ENCODE measurements at regions not wholly inside any gene's neighbourhood (a gene's known extent, or its start where the extent isn't known, plus 50 kb on each side); places are given as distances from the start of the nearest gene placed in this dataset.
"Not testable (repeated sequence)": the region's sequence is repeated elsewhere in the genome, so short reads cannot be mapped to it uniquely, and the experiment has no call there.

DNA sequence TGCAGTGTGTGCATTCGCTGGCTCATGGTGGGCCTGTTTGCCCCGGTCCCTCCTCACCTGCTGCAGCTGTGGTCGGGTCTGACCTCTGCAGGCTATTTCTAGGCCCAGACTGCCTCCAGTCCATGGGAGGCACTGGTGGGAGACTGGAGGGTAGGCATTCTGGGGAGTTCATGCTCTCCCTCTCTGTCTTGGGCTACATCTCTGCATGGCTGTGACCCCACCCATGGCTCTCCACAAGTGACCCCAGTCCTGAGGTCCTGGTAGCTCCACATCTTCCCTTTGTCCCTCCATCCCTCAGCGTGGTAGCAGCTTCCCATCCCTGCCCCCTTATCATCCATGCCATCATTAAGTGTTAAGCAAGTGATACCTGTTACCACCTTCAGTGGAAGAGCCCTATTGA, 107.8 kb upstream of the SEC14L1 start:
- Histone ChIP-seq H3K27me3 (ENCODE audit: control insufficient read depth, insufficient read depth, low read length) (no peaks in the 10 kb centered on the region), H3K36me3 (replicated peaks; ENCODE audit: control insufficient read depth, insufficient read depth, low read length) (no peaks in the 10 kb centered on the region), H3K4me3 (ENCODE audit: insufficient read depth, low read depth, low read length) (no peak overlapping the region)
- DNase-seq: no peak

DNA sequence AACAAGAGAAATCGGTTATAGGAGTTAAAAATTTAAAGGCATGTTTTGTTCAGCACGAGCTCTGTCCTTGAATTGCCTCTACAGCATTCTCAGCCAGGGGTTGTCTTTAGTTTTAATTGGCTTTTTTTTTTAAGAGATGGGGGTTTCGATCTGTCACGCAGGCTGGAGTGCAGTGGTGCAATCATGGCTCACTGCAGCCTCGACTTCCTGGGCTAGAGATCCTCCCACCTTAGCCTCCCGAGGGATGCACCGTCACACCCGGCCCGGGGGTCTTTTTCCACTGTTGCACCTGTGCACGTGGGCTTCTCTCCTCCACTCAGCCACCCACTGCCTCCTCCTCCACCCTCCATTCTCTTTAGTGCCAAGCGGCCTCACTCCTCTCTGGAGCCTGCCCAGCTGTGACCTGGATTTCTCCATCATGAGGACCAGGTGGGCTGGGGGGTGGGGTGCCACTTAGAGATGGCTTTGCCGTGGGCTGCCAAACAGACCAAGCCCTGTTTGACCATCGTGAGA, 106.8 kb upstream of the SEC14L1 start:
- no peak for DNase-seq
- Histone ChIP-seq H3K4me3 (ENCODE audit: insufficient read depth, low read depth, low read length) (no peak overlapping the region), H3K27me3 (ENCODE audit: control insufficient read depth, insufficient read depth, low read length) (no peaks in the 10 kb centered on the region), H3K36me3 (replicated peaks; ENCODE audit: control insufficient read depth, insufficient read depth, low read length) (no peaks in the 10 kb centered on the region)

DNA sequence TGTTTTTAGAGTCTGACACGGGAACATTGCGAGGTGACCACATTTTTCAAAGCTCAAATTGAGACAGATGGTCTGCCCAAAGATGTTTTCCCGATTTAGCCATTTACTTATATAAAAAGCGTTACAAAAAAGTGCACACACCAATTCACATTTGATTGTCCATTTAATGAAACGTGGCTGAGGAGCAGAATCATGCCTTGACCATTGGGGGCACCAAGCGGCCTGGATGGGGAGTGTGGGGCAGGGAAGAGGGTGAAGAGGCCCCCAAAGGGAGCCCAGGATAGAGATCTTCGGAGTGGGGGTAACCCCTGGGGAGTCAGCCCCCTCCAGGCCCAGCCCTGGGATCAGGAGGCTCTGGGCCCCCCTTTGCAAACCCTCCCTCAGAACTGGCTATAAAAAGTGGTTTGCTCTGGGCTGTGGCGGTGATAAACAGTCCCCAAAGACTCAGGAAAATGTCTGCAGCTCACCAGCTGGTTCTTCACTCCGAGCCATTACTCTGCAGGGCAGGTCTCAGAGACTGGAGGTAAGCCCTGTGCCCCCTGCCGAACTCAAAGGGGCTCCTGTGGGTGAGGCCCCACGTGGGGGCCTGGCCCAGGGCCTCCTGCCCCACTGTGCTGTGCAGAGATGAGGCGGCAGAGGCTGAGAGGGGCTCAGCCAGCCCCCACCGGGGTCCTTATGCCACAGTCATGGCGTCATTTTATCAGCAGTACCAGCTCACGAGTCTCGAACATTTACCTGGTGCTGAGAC, 105.9 kb upstream of the SEC14L1 start:
- Histone ChIP-seq H3K4me3 (ENCODE audit: insufficient read depth, low read depth, low read length) (no peak overlapping the region), H3K27me3 (ENCODE audit: control insufficient read depth, insufficient read depth, low read length) (no peaks in the 10 kb centered on the region), H3K36me3 (replicated peaks; ENCODE audit: control insufficient read depth, insufficient read depth, low read length) (no peaks in the 10 kb centered on the region)
- peak; percentile 43 for DNase-seq

DNA sequence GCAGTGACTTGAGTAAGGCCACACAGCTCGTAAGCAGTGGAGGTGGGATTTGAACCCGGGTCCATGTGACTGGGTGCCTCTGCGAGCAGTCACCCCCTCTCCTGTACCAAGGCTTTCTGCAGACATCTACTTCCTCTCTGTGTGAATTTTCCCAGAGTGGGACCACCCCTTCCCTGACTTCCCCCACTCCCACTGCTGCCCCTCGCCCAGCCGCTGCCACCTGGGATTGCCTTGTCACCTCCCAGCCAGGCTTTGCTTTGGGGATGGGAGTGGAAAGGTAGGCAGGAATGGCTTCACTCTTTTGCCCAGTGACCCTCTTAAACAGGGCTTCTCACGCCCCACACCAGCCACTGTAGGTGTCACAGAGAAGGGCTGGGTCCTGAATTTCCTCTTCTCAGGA, 105.2 kb upstream of the SEC14L1 start:
- no peak for DNase-seq
- Histone ChIP-seq H3K36me3 (replicated peaks; ENCODE audit: control insufficient read depth, insufficient read depth, low read length) (no peaks in the 10 kb centered on the region), H3K27me3 (ENCODE audit: control insufficient read depth, insufficient read depth, low read length) (no peaks in the 10 kb centered on the region), H3K4me3 (ENCODE audit: insufficient read depth, low read depth, low read length) (no peak overlapping the region)

DNA sequence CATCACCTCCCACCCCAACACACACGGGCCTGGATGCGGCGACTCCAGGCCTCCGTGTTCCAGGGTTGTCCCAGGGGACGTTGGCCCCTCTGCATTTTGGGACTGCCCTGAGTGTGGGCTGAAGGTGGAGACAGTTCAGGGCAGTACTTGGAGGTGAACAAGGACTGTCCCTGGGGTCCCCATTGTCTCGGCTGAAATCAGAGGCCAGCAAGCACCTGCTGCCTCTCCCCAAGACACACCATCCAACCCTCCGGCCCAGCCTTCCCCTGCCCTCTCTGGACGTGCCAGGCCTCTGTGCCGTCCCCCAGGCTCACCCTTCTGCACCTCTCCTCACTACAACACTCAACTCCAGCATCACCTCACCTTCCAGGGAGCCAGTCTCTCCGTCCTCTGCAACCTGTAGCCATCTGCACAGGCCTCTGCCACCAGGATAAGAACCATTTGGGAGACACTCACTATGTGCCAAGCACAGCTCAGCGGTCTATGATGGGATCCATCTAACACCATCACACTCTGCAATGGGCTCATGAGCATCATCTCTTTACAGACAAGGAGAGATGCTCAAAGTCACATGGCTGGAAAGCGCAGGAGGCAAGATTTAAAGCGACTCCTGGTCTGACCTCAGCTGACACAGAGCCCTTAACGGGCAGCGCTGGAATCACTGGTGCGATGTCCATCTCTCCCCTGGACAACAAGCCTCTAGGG, 104.5 kb upstream of the SEC14L1 start:
- DNase-seq: no peak
- H3K36me3 ChIP-seq (replicated peaks; ENCODE audit: control insufficient read depth, insufficient read depth, low read length): no peaks in the 10 kb centered on the region
- no peak overlapping the region for H3K4me3 ChIP-seq (ENCODE audit: insufficient read depth, low read depth, low read length)
- no peaks in the 10 kb centered on the region for H3K27me3 ChIP-seq (ENCODE audit: control insufficient read depth, insufficient read depth, low read length)

DNA sequence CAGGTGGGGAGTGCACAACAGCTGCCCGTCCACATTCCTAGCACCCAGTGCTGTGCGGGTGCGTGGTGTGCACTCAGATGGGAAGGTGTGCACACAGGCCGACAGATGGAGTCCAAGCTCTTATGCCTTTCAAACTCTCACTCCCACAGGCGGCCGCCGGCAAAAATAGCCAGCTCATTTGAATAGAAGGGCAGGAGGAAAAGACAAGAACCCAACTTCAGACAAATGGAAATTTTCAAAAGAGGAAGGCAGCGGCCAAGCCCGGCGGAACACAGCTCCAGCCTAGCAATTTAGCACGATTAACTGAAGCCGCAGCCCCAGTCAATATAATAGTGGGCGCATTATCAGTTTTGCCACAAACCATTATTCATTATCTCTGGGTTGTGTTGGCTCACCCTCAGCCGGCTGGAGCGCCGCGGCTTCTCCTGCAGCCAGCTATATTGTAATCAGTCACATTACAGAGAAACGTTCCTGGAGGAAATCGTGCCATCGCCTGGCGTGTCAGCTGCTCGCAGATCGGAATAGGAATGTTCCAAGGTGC, 103.9 kb upstream of the SEC14L1 start:
- no peaks in the 10 kb centered on the region for H3K27me3 ChIP-seq (ENCODE audit: control insufficient read depth, insufficient read depth, low read length)
- no peak for DNase-seq
- no peak overlapping the region for H3K4me3 ChIP-seq (ENCODE audit: insufficient read depth, low read depth, low read length)
- H3K36me3 ChIP-seq (replicated peaks; ENCODE audit: control insufficient read depth, insufficient read depth, low read length): no peaks in the 10 kb centered on the region

DNA sequence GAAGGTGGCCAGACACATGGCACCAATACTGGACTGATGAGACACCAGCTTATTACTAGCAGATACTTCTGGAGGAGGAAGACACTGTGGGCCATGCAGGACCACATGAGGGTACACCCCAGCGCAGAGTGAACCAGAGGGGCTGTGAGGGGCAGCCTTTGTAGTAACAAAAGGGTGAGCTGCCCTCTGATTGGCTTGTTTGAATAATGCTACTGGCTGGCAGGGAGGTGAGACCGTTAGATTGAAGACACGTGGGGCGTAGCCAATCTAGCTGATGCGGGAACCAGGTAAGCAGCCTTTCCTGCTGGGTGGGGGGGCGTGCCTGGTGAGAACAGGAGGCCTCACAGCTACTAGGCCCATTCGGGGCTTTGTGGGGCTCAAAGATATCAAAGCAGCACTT, 102.8 kb upstream of the SEC14L1 start:
- Histone ChIP-seq H3K27me3 (ENCODE audit: control insufficient read depth, insufficient read depth, low read length) (no peaks in the 10 kb centered on the region), H3K4me3 (ENCODE audit: insufficient read depth, low read depth, low read length) (no peak overlapping the region), H3K36me3 (replicated peaks; ENCODE audit: control insufficient read depth, insufficient read depth, low read length) (no peaks in the 10 kb centered on the region)
- DNase-seq: no peak

DNA sequence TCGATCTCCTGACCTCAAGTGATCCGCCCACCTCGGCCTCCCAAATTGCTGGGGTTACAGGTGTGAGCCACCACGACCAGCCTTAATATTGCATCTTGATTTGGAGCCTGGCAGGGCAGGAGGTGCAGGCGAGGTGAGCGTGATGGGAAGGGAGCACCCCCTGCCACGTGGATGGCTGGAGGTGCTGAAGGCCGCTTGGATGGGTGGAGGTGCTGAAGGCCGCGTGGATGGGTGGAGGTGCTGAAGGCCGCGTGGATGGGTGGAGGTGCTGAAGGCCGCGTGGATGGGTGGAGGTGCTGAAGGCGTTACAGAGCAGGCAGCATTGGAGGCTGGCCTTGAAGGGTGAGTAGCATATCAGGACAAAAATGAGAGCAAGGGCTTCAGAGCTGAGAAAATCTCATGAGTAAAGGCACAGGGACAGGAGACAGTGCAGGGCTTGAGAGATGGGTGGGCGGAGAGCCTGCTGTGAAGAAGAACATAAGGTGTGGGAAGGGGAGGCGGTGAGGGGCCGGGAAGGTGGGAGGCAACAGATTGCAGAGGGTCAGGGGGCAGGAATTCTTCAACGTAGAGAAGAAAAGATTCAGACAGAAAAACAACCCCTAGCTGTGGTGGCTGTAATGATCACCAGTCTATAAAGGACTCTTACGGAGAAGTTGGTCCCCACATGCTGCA, 101.7 kb upstream of the SEC14L1 start:
- no peaks in the 10 kb centered on the region for H3K36me3 ChIP-seq (replicated peaks; ENCODE audit: control insufficient read depth, insufficient read depth, low read length)
- H3K27me3 ChIP-seq (ENCODE audit: control insufficient read depth, insufficient read depth, low read length): no peaks in the 10 kb centered on the region
- no peak overlapping the region for H3K4me3 ChIP-seq (ENCODE audit: insufficient read depth, low read depth, low read length)
- no peak for DNase-seq

DNA sequence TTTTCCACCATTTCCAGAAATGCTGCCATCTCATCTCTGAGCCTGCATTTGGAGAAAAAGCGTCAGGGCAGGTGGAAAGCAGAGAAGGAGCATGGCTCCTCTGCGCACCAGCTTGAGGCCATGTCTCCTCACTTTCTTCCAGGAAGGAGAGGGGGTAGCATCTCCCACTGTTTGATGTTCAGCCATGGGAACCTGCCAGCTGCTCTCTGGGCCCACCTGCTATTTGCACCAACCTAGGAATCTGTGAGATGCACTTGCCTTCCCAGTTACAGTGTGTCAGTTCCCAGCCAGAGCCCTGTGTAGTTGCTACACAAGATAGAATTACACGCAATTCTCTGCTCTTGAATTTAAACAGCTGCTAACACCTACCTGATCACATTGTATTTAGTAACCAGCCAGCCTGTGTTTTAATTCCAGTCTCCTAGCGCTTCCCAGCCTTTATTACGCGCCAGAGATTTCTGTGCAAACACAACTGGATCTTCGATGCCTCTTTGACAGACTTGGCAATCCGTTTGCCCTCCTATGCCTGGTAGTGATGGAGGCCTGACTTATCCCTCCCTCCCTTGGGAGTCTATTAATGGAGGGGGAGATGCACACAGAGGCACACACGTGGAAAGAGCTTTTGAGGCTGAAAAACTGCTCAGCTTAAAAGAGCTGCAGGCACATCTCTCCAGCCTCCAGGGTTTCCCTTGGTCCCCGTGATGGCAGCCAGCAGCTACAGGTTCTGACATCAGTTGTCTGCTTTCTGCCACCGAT, 98.1 kb upstream of the SEC14L1 start:
- H3K27me3 ChIP-seq (ENCODE audit: control insufficient read depth, insufficient read depth, low read length): no peaks in the 10 kb centered on the region
- H3K36me3 ChIP-seq (replicated peaks; ENCODE audit: control insufficient read depth, insufficient read depth, low read length): no peaks in the 10 kb centered on the region
- H3K4me3 ChIP-seq (ENCODE audit: insufficient read depth, low read depth, low read length): no peak overlapping the region
- no peak for DNase-seq

DNA sequence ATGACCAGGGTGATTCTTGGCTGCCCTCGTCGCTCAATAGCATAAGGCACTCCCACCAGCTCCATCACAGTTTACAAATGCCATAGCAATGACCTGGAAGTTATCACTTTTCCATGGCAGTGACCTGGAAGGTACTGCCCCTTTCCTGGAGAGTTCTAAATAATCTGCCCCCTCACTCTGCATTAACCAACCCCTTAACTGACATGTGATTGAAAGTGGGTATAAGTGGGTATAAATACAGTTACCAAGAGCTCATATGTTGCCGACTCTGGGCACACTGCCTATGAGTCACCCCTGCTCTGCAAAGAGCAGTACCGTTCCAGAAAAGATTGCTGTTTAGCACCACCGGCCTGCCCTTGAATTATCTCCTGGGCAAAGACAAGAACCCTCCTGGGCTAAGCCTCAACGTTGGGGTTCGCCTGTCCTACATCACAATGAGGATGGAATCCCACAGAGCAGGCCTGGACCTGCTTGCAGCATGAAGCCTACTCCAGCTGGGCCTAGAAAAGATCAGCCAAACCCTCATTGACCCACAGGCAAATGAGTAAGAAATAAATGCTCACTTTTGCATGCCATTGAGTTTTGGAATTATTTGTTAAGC, 95.2 kb upstream of the SEC14L1 start:
- H3K36me3 ChIP-seq (replicated peaks; ENCODE audit: control insufficient read depth, insufficient read depth, low read length): no peaks in the 10 kb centered on the region
- no peak overlapping the region for H3K4me3 ChIP-seq (ENCODE audit: insufficient read depth, low read depth, low read length)
- no peak for DNase-seq

DNA sequence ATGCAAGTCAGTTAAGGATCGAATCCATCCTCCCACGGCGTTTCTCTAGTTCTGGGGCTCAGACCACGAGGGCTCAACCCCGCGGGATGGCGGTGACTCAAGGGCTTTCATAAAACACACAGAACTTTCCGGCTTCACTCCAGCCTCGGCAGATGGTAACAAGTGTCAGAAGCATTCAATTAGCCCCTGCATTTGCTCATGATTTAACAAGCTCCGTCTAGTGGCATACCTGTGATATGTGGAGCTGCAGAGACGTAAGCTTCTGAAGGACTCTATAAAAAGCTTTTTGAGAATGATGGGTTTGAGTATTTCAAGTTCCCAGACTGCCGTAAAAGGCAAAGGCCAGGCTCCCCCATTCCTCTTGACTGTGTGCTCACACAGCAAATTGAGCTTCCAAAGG, 91.3 kb upstream of the SEC14L1 start:
- Histone ChIP-seq H3K36me3 (replicated peaks; ENCODE audit: control insufficient read depth, insufficient read depth, low read length) (no peaks in the 10 kb centered on the region), H3K4me3 (ENCODE audit: insufficient read depth, low read depth, low read length) (no peak overlapping the region), H3K27me3 (ENCODE audit: control insufficient read depth, insufficient read depth, low read length) (no peaks in the 10 kb centered on the region)
- no peak for DNase-seq

More for the DNA sequence above, 95.2 kb upstream of the SEC14L1 start:
- no peaks in the 10 kb centered on the region for H3K27me3 ChIP-seq (ENCODE audit: control insufficient read depth, insufficient read depth, low read length)

DNA sequence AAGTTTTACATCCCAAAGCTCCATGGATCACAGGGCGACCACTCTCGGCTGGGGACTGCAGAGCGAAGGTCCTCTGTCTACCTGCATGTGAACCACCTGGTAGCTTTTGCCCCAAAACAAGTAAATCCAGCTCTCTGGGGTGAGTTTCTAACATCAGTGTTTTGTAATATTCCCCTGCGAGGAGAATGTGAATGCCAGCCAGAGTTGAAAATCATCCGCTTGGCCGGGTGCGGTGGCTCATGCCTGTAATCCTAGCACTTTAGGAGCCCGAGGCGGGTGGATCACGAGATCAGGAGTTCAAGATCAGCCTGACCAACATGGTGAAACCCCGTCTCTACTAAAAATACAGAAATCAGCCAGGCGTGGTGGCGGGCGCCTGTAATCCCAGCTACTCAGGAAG, 89.9 kb upstream of the SEC14L1 start:
- not testable (repeated sequence) for H3K36me3 ChIP-seq (replicated peaks; ENCODE audit: control insufficient read depth, insufficient read depth, low read length); H3K27me3 ChIP-seq (ENCODE audit: control insufficient read depth, insufficient read depth, low read length); H3K4me3 ChIP-seq (ENCODE audit: insufficient read depth, low read depth, low read length); DNase-seq

DNA sequence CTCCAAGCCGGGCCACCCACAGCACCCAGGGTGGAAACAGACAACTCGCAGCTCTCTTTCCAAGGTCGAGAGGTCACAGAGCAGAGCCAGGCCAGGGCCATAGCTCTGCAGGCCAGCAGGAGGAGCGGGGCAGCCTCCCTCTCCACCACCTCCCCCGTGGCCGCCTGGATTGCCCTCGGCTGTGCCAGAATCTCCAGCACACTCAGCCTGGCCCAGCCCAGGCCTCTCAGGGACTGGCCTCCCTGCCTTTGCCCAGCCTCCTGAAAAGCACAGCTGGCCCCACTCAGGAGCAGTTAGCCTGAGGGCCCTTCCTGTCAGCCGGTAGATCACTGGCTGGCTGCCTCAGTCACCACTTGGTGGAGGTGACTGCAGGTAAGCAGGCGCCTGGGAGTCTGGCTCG, 85.8 kb upstream of the SEC14L1 start:
- peak; percentile 73 for DNase-seq
- Histone ChIP-seq H3K4me3 (ENCODE audit: insufficient read depth, low read depth, low read length) (no peak overlapping the region), H3K27me3 (ENCODE audit: control insufficient read depth, insufficient read depth, low read length) (no peaks in the 10 kb centered on the region), H3K36me3 (replicated peaks; ENCODE audit: control insufficient read depth, insufficient read depth, low read length) (no peaks in the 10 kb centered on the region)

DNA sequence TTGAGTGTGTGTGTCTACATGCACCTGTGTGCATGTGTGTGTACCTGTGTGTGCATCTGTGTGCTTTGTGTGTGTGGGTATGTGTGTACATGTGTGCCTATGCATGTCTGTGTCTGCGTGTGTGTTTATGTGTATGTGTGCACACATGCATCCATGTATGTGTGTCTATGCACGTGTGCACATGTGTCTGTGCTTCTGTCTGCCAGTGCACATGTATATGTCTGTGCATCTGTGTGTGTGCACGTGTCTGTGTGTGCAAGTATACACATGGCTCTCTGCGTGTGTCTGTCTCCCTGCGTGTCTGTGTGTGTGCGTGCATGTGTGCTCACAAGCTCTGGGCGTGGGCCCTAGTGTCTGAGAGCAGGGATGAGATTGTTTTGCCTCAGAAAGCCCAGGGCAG, 85.3 kb upstream of the SEC14L1 start:
- no peaks in the 10 kb centered on the region for H3K36me3 ChIP-seq (replicated peaks; ENCODE audit: control insufficient read depth, insufficient read depth, low read length)
- no peaks in the 10 kb centered on the region for H3K27me3 ChIP-seq (ENCODE audit: control insufficient read depth, insufficient read depth, low read length)
- DNase-seq: no peak
- no peak overlapping the region for H3K4me3 ChIP-seq (ENCODE audit: insufficient read depth, low read depth, low read length)

Data from H7 (cell line).